AG08396 (cell line): ENCODE measurements at regions not wholly inside any gene's neighbourhood (a gene's known extent, or its start where the extent isn't known, plus 50 kb on each side); places are given as distances from the start of the nearest gene placed in this dataset.
"Not testable (repeated sequence)": the region's sequence is repeated elsewhere in the genome, so short reads cannot be mapped to it uniquely, and the experiment has no call there.

ENCODE experiments used
- DNase-seq: peaks from one replicate; pipeline ENCODE4 v3.0.0; 2012; ENCODE audit warnings: low spot score, mixed read lengths

DNA sequence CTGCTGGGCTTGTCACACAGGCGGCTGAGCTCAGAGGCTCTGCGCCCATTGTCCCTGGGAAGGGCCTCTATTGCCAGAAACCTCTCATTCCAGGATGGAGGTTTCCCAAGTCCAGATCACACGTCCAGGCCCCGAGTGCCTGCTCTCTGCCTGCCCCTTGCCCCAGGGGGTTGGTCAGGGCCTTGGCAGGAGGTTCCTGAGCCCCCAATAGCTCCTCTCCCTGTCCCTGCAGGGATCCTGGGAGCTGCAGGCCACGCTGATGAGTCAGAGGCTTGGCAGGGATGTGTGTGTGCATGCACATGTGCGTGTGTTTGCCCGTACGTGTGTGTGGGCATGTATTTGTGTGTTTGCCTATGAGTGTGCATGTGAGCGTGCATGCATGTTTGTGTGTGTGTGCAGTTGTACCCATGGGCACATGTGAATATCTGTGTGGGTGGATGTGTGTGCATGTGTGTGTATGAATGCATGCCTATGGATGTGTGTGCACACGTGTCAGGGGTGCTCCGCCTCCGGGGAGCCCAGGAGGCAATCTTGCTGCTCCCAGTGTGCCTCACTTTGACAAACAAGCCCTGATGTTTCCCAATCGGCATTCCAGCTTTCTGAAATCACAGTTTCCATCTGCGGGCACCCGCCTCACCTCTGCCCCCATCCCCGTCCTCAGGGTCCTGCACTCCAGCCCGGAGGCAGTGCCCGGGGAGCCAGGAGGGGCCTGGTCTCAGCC is 98.4 kb upstream of the GSE1 start:
- DNase-seq, result peak; percentile 96

DNA sequence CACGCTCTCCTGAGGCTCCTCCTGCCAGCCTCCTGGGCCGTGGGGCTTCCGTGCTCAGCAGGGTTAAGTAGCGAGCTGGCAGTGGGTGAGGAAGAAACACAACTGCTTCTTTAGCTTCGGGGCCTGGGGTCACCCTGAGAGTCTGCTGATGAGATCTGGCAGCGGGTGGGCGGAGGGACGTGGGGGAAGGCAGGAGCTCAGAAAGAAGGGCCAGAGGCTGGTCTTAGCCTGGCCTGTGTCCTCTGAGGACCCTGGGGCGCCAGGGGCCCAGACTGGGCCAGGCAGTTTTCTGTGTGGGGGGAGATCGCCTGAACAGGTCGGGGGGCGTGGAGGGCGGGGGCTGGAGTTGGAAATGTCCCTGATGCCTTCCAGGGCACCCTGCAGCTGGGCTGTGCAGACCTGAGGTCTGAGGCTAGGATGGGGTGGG is 97.8 kb upstream of the GSE1 start:
- no peak for DNase-seq

DNA sequence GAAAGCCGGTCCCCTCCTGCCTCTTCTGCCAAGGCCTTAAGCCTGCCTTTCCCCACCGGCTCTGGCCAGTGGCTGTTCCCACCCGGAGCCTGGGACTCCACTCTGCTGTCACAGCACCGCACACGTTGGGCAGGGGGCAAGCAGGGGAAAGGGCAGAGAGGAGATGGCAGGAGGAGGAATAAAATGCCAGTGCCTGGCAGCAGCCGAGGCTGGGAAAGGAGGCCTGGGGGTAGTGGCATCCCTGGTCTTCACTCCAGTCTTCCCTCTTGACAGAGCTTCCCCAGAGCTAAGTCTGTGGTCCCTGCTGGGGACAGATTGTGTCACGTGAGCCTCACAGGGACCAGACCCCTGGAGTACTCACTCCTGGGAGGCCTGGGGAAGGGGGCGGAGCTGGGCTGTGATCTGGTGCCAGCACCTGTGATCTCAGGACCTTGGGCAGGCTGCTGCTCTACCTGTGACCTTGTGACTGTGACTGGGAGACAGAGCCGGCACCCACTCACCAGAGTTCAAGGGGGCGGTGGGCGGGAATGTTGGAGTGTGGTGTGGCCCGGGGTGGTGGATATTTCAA is 97.2 kb upstream of the GSE1 start:
- no peak for DNase-seq

DNA sequence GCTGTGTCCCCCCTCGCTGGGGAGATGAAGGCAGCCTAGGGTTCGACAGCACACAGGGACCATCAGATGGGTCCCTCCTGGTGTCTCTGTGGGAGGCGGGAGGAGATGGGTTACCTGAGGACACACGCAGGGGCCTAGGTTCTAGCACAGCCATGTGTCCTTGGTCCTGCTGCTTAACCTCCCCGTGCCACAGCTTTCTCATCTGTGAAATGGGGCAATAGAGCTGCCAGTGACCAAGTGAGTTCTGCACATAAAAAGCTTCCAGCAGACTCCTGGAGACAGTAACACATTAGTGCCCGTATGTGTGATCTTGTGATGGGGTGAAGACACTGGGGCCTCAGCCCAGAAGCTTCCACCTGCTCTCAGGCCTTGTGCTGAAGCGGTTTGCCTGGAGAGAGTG is 96.0 kb upstream of the GSE1 start:
- no peak for DNase-seq

DNA sequence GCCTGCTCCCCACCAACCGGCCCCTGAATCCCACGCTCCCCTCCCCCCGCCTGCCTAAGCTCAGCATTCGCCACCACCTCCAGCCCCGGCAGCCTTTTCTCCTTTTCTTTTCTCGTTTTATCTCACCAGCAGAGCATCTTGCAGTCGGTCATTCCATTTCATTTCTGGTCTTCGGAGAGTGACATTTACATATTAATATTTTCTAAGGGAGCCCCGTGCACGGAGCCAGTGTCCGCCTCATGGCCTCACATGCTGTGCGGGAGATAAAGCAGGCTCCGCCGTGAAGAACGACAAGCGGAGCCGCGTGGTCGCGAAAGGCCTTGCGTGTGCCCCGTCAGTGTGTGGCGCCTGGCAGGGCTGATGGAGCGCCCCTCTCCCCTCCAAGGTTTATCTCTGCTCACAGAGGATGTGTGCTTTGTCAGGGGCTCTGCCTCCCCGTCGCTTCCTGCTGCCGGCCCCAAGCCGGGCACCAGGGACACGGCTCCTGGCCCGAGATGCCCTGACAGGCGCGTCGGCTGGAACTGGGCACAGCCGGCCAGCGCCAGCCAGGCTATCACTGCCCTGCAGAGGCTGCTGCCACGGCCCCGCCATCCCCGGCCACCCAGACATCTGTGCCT is 95.5 kb upstream of the GSE1 start:
- DNase-seq, result no peak

DNA sequence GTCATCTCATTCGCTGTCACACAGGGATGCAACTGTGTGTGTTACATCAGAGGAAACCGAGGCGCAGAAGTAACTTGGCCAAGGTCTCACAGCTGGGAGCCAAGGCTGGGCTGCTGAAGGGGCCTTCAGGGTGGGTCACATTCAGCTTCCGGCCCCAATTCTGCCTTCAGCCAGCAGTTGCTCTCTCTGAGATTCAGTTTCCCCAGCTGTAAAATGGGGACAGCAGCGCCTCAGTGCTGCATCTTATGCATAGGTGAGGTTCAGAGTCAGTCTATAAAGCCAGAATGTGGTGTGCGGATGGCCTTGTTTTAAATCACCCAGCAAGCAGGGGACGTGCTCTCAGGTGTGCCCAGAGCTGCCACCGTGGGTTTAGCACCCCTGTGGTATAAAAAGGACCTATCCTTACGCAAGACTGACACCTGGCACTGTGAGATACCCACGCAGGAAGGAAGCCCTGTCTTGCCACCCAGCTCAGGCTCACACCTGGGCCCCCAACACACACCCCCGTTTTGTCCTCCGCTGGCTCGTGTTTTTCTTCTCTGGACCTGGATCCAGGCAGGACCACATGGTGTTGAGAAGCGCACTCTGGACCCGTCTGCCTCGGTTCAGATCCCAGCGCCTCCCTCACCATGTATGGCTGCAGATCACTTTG is 94.6 kb upstream of the GSE1 start:
- DNase-seq, result no peak

DNA sequence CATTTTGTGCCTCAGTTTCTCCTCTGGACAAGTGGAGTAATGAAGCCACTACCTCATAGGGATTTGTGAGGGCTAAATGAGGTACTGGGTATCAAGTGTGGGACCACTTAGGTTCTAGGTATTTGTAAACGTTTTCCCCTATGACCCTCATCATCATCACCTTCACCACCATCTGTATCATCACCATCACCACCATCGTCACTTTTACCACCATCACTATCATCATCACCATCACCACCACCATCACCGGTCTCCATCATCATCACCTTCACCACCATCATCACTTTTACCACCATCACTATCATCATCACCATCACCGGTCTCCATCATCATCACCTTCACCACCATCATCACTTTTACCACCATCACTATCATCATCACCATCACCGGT is 94.1 kb upstream of the GSE1 start:
- not testable (repeated sequence) for DNase-seq

DNA sequence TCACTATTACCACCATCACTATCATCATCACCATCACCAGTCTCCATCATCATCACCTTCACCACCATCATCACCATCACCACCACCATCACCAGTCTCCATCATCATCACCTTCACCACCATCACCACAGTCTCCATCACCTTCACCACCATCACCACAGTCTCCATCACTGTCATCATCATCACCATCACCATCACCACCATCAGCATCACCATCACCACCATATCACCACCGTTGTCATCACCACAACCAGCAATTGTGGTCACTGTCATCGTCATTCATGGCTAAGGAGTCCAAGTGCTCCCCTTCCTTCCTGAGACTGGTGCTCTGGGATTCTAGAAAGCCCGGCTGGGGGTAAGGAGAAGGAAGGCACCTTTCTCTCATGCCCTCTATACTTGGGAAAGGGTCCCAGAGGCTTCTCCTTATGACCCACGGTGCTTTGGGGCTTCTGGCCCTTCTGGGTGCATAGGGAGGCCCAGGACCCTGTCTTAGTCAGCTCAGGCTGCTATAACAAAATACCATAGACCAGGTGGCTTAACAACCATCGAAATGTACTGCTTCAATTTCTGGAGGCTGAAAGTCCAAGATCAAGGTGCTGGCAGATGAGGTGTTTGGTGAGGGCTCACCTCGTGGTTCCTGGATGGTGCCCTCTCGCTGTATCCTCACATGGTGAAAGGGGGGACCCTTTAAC is 93.4 kb upstream of the GSE1 start:
- DNase-seq, result no peak

DNA sequence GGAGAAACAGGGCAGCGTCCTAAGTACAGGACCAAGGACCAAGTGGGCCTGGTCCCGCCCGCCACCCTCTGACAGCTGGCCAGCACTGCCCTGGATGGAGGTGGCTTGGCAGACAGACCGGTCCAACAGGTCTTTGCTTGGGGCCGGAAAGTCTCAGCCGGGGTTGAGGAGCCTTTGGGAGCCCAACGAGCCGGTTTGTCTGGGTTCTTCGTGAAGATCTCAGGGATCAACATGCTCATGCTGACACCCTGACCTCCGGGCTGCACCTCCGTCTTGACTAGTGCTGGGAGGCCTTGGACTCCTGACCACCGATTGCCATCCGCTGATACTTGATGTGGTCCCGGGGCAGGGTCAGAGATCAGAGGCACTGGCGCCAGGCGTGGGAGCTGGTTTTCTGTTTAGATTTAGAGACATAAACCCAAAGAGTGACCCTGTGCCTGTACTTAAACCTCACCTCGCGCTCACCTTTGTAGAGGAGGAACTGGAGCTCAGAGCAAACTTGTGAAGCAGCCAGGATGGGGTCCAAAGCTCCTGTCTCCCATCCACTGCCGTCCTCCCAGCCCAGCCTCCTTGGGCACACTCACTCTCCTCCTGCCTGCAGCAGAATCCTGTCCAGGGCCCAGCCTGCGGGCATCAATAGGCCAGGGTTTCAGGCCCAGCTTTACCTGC is 92.1 kb upstream of the GSE1 start:
- DNase-seq, result no peak

DNA sequence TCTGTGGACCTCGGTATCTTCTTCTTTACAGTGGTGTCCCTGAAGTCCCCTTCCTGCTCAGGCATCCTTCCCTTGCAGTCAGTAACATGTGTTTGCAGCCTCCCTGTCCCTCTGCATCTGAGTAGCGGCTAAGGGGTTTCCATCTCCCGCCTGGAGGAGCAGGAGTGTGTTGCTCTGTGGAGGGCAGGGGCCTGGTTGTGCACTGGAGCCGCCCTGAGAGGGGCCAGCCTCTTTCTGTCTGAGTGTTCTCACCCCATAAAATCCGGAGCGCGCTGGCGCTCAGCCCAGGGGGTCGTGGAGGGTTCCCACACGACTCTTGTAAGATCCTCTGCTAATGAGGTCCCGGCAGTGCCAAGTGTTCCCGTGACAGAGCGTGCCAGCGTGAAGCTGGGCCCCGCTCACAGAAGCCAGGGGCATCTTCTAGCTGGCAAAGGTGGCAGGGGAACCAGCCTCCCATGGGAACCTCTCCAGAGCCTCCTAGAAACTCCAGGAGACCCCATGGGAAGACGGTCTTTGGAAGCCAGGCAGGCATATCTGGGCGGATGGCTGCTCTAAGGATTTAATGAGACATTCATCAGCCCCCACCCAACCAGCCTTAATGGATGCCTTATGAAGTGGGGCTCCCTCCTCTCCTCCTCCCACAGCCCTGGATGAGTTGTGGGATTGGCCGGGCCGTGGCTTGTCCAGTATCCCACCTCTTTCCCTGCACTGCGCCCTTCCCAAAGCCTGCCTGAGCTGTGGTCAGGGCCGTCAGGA is 91.4 kb upstream of the GSE1 start:
- no peak for DNase-seq

DNA sequence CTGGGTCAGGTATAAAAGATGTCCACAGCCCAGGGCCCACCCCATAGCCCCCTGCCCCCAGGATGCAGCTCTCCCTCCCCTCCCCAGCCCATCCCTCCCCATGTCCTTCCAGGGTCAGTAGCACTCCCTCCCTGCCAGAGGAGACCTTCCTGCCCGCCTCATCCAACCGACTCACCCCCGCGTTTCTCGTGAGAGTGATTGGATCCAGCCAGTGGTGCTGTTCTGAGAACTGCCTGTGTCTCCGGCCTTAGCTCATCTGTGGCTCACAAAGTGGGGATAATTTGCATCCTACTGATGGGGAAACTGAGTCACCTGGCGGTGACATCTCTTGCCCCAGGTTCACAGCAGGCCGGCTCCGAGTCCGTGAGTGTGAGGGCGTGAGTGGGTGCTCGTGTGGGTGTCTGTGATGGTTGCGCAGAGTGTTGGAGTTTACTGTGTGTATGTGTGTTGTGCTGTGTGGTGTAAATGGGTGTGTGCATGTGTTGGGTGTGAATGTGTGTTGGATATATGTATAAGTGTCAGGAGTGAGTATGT is 90.7 kb upstream of the GSE1 start:
- no peak for DNase-seq

DNA sequence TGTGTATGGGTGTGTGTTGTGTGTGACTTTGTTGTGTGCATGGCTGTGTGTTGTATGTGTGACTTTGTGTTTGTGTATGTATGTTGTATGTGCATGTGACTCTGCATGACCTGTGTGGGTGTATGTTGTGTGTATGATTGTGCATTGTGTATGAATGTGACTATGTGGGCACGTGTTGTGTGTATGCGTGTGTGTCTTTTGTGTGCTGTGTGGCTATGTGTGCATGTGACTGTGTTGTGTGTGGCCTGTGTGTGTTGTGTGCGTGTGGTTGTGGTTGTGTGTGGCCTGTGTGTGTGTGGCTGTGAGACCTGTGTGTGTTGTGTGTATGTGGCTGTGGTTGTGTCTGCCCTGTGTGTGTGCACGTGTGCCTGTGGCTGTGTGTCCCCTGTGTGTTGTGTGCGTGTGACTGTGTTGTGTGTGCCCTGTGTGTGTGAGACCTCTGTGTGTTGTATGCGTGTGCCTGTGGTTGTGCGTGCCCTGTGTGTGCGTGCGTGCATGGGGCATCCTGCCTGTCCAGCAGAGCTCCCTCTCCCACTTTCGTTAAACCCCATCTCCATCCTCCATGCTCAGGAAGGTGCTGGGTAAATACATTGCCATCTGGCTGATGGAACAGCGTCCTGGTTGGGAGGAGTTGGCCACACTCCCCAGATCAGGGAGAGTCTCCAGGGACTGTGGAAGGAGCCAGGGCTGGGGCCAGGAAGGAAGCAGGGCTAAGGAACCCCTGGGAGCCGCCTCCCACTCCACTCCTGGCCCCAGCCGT is 90.1 kb upstream of the GSE1 start:
- DNase-seq, result peak; percentile 63

DNA sequence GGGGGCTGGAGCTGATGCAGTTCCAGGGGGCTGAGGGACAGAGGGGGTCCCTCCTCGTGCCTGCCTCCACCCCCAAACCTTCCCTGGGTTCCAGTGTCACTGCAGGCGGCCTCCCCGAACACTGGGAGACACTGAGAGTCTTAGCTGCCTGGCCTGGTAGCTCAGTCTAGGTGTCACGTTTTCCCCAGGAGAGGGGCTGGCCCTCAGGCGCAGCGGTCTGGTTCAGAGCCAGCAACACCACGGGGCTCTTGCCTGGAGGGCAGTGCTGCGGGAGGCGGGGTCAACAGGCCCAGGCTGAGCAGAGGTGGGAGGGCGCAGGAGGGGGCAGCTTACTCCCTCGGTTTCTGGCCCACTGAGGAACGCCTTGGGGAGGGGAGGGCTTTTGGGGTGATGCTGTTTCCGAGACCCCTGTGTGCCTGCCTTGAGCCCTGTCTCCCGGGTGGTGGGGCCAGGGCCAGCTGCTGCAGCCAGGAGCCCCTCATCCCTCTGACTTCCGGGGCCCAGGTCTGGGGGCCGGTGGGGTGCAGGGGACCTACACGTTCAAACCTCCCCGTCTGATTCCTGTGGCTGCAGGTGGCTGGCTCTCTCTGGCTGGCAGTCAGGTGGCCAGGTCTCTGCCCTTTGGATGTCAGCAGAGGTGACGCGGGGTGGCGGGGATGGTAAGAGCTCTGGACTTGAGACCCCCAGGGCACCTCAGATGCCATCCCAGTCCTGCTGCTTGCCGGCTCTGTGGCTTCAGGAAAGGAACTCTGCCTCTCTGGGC is 89.3 kb upstream of the GSE1 start:
- peak; percentile 70 for DNase-seq

DNA sequence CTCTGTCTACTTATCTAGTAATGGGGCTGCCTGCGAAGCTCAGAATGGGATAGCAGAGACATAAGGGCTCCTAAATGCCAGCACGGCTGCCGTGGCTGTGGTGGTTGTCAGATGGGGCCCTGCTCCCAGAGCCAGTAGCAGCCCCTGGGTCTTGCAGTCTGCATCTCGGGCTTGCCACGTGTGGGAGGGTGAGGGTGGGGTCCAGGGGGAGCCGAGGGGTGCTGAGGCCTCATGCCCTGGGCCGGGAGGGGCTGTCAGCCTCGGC is 88.8 kb upstream of the GSE1 start:
- no peak for DNase-seq

DNA sequence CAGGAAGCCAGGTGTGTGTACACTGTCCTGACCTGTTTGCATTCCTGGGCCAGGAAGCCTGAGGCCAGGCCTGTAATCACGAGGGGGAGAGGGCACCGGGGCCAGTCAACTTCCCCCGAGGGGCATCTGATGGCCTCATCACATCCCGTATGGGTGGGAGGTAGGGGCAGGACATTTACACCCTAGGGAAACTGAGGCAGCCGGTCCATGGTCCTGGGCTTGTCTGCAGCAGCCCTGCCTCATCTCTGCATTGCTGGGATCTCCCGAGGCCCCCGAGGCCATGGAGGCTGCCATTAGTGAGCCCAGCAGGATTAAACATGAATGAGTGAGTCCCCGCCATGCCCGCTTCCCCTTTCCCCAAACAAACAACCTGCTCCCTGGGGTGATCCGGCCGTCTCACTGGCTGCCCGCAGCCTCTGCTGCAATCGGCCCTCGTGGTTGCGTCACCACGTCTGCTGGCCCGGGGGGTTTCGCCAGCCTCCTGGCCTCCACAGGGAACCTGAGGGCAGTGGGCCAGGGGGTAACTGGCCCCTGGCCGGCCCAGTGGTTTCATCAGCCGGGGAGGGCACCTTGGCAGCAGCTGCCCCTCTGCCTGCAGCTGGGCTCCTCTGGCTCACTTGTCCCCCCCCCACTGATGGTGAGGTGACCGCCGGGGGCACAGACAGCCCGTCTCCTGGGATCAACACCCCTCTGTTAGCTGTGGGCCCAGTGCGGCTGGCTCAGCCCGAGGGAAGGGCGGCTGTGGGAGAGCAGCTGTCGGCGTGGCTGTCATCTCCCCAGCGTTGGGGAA is 88.3 kb upstream of the GSE1 start:
- DNase-seq, result no peak

DNA sequence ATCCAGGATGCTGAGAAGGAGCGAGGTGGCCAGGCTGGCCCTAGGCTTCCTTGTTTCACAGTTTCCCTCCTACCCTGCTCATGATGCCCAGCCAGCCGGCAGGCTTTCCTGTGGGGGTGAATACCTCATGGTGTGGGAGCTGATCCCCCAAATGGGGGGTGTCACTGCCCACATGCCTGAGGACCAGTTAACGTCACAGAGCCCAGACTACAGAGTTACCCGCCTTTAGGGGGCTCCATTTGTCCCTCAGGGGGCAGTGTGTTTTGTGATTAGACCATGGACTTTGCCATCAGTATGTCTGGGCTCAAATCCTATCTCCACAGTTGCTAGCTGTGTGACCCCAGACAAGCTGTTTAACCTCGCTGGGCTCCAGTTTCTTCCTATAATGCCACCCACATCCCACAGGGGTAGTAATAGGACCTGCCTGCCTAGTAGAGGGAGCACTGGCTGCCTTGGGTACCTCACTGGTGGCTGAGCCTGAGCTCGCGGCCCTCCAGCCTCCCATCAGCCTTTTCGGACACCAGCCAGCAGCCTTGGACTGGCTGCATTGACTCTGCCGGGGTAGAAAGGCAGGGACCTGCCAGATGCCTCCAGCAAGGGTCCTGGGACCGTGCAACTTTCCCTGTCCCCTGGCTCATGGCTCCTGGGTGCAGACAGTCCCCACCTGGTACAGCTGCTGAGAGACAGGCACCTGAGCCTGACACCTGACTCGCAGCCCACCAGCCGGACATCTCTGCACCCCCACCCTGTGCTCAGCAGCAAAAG is 87.5 kb upstream of the GSE1 start:
- DNase-seq, result no peak

DNA sequence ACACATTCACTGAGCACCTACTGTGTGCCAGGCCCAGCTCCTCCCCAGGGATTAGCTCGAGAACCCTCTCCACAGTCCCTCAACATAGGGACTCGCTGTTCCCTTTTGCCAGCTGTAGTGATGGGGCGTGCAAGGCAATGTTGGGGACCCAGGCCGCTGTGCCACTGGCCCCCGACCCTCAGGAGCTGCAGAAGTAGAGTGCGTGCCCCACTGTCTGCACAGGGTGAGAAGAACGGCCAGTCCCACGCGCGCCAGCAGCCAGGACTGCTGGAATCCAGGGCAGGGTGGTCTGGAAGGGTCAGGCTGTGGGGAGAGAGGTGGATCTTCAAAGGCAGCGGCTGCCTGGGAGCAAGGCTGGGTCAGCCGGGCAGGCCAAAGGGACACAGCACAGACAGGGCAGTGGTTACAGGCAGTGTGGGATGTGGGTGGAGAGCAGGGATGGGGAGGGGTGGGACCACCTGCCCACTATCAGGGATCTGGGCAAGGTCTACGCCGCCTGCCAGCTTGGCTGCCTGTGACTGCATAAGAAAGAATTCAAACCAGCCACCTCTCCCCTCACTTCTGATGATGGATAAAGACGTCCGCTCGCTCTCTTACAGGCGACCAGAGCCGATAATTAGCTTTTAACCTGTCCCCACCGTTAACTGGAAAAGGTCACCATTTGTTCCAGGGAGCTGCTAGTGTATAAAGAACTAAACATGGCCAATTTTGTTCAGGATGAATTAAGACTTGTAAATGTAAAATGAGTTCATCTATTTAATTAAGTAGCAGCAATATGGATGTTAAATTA is 86.7 kb upstream of the GSE1 start:
- DNase-seq, result no peak
